ENCODE measurements at regions not wholly inside any gene's neighbourhood (a gene's known extent, or its start where the extent isn't known, plus 50 kb on each side); places are given as distances from the start of the nearest gene placed in this dataset.

DNA sequence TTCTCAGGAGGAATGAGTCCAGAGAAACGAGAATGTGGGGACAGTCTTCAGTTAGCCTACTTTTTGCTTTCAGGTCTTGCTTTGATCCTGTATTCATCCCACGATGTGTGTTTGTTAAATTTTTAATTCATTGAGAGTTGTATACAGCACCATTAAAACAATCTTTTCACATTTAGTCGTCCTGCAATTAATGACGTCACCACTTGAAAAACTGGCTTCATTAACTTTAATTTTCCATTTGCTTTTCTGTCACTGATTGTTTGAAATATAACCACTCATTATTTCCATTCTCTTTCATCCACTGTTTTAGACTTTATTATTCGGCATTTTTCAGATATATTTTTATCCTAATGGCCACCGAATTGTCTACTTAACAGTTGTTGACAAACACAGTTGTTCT, 146.9 kb downstream of the TFEC start:
- DNase-seq = no peak

DNA sequence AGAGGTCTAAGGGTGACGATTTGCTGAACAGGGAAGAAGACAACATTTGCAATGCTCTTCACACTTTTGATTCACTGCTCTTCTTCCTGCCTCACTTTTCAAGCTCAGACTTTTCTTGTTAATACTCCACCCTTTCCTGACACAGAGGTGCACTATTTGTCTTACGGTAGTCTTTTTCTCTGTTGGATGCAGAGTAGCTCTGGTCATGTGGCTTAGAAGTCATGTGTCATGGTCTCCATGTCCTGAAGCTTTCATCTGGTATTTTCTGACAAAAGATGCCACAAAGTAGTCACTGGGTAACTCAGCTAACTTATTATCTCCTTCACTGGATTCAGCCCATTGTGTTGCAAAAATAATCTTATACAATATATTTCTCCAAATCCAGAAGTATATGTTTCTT, 149.1 kb downstream of the TFEC start:
- no peak for DNase-seq

GRCh38 chr7:115879171-115879570, 151.4 kb downstream of the TFEC start:
- no peak for DNase-seq

GRCh38 chr7:115869801-115870200, 160.8 kb downstream of the TFEC start:
- no peak for DNase-seq

GRCh38 chr7:115869190-115869589, 161.4 kb downstream of the TFEC start:
- DNase-seq = no peak

- no peak for DNase-seq
These were observed 162.2 kb downstream of the TFEC start for GRCh38 chr7:115868369-115868768.

GRCh38 chr7:115864082-115864481, 166.5 kb downstream of the TFEC start:
- no peak for DNase-seq

- peak in 1 of 5 experiments; percentile 35 for DNase-seq
These were observed 179.3 kb downstream of the TFEC start for GRCh38 chr7:115851291-115851690.

- no peak for DNase-seq
These were observed 179.8 kb downstream of the TFEC start for GRCh38 chr7:115850774-115851173.

DNA sequence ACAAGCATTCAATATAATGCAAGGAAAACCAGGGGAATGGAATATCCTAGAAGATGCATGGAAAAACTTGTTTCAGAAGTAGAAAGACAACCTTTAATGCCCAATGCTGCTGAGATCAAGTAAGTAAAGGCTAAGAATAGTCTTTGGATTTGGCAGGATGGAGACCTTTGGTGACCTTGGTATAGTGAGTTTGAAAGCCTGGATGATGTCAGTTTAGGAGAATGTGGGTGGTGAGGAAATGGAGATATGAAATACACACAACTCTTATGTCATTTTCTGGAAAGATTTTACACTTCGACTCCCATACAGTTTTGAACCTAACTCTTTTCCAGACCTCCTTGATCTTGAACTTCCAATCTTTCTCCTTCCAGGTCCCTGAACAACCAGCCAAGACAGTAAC, 185.7 kb downstream of the TFEC start:
- DNase-seq = no peak

- DNase-seq = no peak
These were observed 189.9 kb downstream of the TFEC start for GRCh38 chr7:115840702-115841101.

DNA sequence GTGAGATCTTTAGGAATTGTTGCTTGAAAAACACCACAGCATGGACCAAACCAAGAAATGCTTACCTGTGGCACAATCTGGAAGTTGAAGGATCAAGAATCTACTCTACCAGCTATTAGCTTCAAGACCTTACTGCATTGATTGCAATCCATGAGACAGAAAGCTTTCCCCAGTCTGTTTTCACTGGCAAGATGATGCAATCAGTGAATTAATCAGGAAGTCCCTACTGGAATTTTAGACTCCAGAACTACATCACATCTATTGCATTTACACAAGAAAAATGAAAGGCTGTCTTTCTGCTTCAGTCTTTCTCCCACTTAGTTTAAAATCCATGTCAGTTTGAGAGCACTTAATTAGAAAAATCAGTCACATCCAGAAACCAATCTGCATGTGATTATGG, 191.7 kb downstream of the TFEC start:
- no peak for DNase-seq

DNA sequence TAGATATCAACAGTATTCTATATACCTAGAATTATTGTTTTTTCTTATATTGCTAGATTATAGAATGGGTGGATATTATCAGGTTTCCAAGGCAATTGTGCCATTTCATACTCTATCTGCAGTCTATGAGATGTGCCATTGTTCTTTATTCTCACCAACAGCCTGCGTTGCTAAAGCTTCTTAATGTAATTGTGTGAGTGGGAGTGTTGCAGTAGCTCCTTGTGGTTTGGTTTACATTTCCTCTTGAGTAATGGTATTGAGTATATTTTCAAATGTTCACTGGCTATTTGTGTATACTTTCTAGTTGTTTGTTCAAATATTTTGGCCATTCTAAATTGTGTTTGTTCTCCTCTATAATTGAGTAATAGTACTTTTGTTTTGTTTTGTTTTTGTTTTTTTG, 199.2 kb downstream of the TFEC start:
- no peak for DNase-seq

DNA sequence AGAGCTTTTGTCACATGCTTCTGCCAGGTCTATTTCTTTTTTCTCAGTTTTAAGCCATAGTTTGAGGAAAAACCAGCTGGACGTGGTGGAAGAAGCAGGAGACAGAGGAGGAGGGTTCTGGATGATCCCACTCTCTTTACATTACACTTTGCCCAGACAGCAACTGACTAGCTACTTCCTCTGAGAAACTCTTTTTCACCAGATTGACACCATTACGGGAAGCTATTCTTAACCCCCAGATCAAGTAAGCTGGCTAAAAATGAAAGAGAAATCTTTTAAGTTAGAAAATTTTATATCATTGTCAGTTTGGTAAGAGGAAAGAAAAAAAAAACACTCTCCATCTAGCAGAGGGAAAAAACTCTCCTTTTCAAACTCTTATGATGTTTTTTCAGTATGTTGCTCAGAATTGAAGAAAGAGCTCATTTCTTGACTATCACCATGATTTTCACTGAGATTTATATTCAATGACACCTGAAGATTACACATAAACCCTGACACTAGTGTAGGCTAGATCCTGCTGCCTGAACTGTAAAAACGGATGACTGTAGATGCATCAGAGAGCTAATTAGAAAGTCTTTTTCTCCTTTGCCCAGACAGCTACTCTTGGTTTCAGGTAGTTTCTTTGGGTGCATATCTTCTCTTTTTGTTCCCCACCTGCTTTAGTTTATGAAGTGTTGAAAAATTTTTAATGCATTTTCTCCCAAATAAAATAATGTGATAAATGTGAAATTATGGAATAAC, 203.1 kb downstream of the TFEC start:
- DNase-seq = no peak

DNA sequence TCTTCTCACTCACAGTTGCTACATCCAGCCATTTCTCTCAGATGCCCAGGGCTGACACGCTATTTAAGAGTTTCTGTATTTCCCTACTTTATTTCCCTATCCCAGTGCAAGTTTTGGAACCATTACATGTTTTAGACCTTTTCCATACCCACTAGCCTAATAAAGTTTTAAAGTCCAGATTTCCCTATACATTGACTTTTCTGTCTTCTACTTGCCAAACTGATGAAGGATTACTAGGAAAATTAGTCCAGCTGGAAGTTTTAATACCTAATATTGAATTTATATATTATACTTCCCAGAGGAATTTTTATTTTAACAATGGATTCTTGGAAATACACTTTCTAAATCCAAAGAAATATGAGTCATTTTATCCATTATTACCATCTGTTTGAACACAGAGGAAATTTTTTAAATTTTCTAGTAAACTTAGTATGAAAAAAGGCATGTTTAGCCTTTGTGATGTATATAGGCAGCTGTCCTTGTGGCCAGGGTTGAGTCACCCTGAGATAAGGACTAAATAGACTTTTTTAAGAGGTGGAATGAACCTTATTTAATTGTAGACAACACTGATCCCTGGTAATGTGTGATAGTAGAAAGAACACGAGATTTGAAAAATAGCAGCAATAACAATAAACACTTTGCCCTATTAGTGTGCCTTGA, 205.0 kb downstream of the TFEC start:
- no peak for DNase-seq

GRCh38 chr7:115822801-115823200, 207.8 kb downstream of the TFEC start:
- no peak for DNase-seq

DNA sequence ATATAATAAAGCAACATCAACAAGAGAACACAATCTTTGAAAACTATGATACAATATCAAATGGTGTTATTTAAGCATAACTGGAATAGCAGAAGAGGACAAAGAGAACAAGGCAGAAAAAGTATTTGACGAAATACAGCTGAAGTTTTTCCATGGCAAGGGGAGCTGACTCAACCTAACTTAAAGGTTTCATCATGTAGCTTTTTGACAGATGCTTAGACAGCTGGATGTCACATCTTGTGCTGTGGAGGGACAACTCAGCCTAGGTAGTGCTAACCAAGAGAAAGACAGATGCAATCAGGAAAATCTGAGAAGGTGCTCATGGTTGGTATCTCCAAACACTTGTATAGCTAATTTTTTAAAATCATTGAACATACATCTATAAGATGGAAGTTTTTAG, 208.2 kb downstream of the TFEC start:
- no peak for DNase-seq

GRCh38 chr7:115816318-115816974, 214.1 kb downstream of the TFEC start:
- DNase-seq = no peak

GRCh38 chr7:115812794-115813193, 217.8 kb downstream of the TFEC start:
- no peak for DNase-seq

GRCh38 chr7:115805458-115805857, 225.1 kb downstream of the TFEC start:
- DNase-seq = no peak

- DNase-seq = no peak
These were observed 228.1 kb downstream of the TFEC start for GRCh38 chr7:115802415-115802814.

DNA sequence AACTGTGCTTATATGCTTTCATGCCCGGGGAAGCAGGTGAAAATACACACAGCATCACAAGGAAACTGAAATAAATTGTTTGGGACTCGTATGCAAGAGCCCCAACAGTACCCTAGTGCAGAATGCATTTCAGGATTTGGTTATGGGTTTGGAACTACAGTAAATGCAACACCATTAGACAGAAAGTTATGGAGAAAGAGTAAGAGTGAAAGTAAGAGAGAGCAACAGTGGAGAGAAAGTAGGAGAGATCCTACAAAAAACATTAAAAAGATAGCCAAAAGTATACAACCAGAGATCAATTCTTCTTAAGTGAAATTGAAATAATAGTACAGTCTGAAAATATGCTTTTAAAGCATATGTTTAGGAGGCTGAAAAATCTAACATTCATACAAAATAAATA, 231.1 kb downstream of the TFEC start:
- DNase-seq = no peak

DNA sequence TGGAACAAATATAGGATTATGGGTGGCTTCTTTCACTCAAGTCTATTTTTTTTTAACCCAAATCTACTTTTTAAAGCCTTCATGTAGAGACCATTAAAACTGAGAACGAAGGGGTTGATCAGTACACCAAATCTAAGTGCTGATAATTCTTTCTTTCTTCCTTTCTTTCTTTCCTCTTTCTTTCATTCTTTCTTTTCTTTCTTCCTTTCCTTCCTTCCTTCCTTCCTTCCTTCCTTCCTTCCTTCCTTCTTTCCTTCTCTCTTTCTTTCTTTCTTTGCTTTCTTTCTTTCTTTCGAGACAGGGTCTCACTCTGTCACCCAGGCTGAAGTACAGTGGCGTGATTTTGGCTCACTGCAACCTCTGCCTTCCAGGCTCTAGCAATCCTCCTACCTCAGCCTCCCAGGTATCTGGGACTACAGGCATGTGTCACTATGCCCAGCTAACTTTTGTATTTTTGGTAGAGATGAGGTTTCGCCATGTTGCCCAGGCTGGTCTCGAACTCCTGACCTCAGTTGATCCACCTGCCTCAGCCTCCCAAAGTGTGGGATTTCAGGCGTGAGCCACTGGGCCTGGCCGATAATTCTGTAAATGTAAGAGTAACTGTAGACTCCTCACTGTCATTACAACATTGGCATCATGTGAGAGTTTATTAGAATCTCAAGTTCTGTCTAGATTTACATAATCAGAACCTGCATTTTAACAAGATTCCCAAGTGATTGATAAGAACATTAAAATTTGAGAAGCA, 236.4 kb downstream of the TFEC start:
- DNase-seq = no peak

All from T-helper 2 cell (primary cell).